A549 (cell line): ENCODE measurements at regions not wholly inside any gene's neighbourhood (a gene's known extent, or its start where the extent isn't known, plus 50 kb on each side); places are given as distances from the start of the nearest gene placed in this dataset.

ENCODE experiments used
- ATAC-seq, 2 experiments: fragments of 200-7000 bp in 1 of 2; fragments of >200 bp in 1 of 2; cut with Nextera tagmentation in 1 of 2; cut with Tn5 transposase in 1 of 2; 3 replicates each; pipeline versions ENCODE4 v1.8.0 to v1.9.1; 2018 to 2020; ENCODE audit warnings: mild to moderate bottlenecking in 1 of 2, moderate library complexity in 1 of 2
- CTCF ChIA-PET: fragments of 300-600 bp; sonication (Branson Sonifier 250); formaldehyde crosslinking; extraction: SDS; loops from one replicate; lab custom pipeline; 2021; ENCODE audit warnings: antibody characterized with exemption, inconsistent platforms; lab: Yijun Ruan, JAX
- POLR2A ChIA-PET: fragments of 350-600 bp; formaldehyde crosslinking; extraction: SDS; loops from one replicate; lab custom pipeline; 2021; ENCODE audit warnings: antibody characterized with exemption, inconsistent platforms; lab: Yijun Ruan, JAX
- DNase-seq, 2 experiments: peaks; one replicate each; pipeline versions ENCODE4 v3.0.0 to v3.0.0-alpha.2; 2011 to 2016; ENCODE audit warnings: low read depth in 1 of 2, low spot score in 1 of 2
- FAIRE-seq: peaks from 2 replicates; lab custom pipeline; 2011; peaks lifted over from hg19 to GRCh38; lab: Jason Lieb, UNC
- H3K27ac ChIP-seq, 2 experiments: fragments of >200 bp; sonication (Bioruptor Twin); formaldehyde crosslinking; 3 replicates each; pipeline ENCODE4 v1.5.1; 2016 to 2017
- H3K4me1 ChIP-seq: fragments of >200 bp; sonication (Bioruptor Twin); formaldehyde crosslinking; 3 replicates; pipeline ENCODE4 v1.6.1; 2016
- H3K4me2 ChIP-seq: fragments of >200 bp; sonication (Bioruptor Twin); formaldehyde crosslinking; 3 replicates; pipeline ENCODE4 v1.6.1; 2016
- H3K4me3 ChIP-seq: fragments of >200 bp; sonication (Bioruptor Twin); formaldehyde crosslinking; 3 replicates; pipeline ENCODE4 v1.5.1; 2016
- H3K9me3 ChIP-seq: fragments of >200 bp; sonication (Bioruptor Twin); formaldehyde crosslinking; 3 replicates; pipeline ENCODE4 v1.6.1; 2016
- ATOH8 ChIP-seq: fragments of 250-450 bp; sonication (Bioruptor Pico); IDR thresholded peaks from 2 replicates; pipeline ENCODE4 v1.5.0; 2020; ENCODE audit warnings: low read depth, mild to moderate bottlenecking, moderate library complexity
- BCL3 ChIP-seq: fragments of >200 bp; sonication (Bioruptor Twin); formaldehyde crosslinking; IDR thresholded peaks from 3 replicates; pipeline ENCODE4 v1.6.1; 2016
- CBX2 ChIP-seq: fragments of 200-600 bp; sonication (generic); IDR thresholded peaks from 2 replicates; pipeline ENCODE4 v1.6.1; 2016; ENCODE audit warnings: low read depth, mild to moderate bottlenecking, borderline replicate concordance
- CTCF ChIP-seq: fragments of >200 bp; sonication (Bioruptor Twin); formaldehyde crosslinking; IDR thresholded peaks from 3 replicates; pipeline ENCODE4 v1.5.1; 2016
- E2F6 ChIP-seq: IDR thresholded peaks from 2 replicates; pipeline ENCODE4 v1.6.1; 2012; ENCODE audit warnings: low read depth, borderline replicate concordance
- FOSB ChIP-seq: fragments of 250-450 bp; sonication (Bioruptor Pico); IDR thresholded peaks from 2 replicates; pipeline ENCODE4 v1.5.0; 2020; ENCODE audit warnings: mild to moderate bottlenecking, moderate library complexity
- HEYL ChIP-seq: fragments of 250-450 bp; sonication (Bioruptor Pico); IDR thresholded peaks from 2 replicates; pipeline ENCODE4 v1.8.0; 2021; ENCODE audit warnings: mild to moderate bottlenecking, moderate library complexity
- HMGXB4 ChIP-seq: fragments of 250-450 bp; sonication (Bioruptor Pico); IDR thresholded peaks from 2 replicates; pipeline ENCODE4 v1.5.0; 2021; ENCODE audit warnings: mild to moderate bottlenecking, moderate library complexity, borderline replicate concordance
- HOXA7 ChIP-seq: fragments of 250-450 bp; sonication (Bioruptor Pico); IDR thresholded peaks from 2 replicates; pipeline ENCODE4 v1.5.0; 2020; ENCODE audit warnings: mild to moderate bottlenecking, moderate library complexity
- HOXB13 ChIP-seq: fragments of 250-450 bp; sonication (Bioruptor Pico); IDR thresholded peaks from 2 replicates; pipeline ENCODE4 v1.5.0; 2020; ENCODE audit warnings: low read depth, mild to moderate bottlenecking, moderate library complexity
- HOXB5 ChIP-seq: fragments of 250-450 bp; sonication (Bioruptor Pico); IDR thresholded peaks from 2 replicates; pipeline ENCODE4 v1.5.0; 2020; ENCODE audit warnings: mild to moderate bottlenecking, moderate library complexity
- JUNB ChIP-seq: fragments of >200 bp; sonication (Bioruptor Twin); formaldehyde crosslinking; IDR thresholded peaks from 2 replicates; pipeline ENCODE4 v1.6.1; 2016
- KDM1A ChIP-seq: fragments of 200-600 bp; sonication (generic); IDR thresholded peaks from 2 replicates; pipeline ENCODE4 v1.6.1; 2016; ENCODE audit warnings: low read depth, mild to moderate bottlenecking
- KDM5A ChIP-seq: fragments of 200-600 bp; sonication (generic); IDR thresholded peaks from 2 replicates; pipeline ENCODE4 v1.6.1; 2016; ENCODE audit warnings: antibody characterized with exemption, mild to moderate bottlenecking
- MAFK ChIP-seq: fragments of 450-650 bp; IDR thresholded peaks from 2 replicates; pipeline ENCODE4 v1.6.1; 2014; ENCODE audit not compliant: partially characterized antibody
- MAZ ChIP-seq: fragments of 150-350 bp; IDR thresholded peaks from 2 replicates; pipeline ENCODE4 v1.6.1; 2014; ENCODE audit warnings: antibody characterized with exemption, low read depth, low read length, borderline replicate concordance
- NFE2L2 ChIP-seq: fragments of 150-350 bp; conservative IDR thresholded peaks from 2 replicates; pipeline ENCODE4 v1.6.1; 2014; ENCODE audit warnings: low read length
- NPAS2 ChIP-seq: fragments of 250-450 bp; sonication (Bioruptor Pico); IDR thresholded peaks from 2 replicates; pipeline ENCODE4 v1.8.0; 2022; ENCODE audit warnings: mild to moderate bottlenecking, moderate library complexity, borderline replicate concordance
- NR3C1 ChIP-seq: fragments of >200 bp; sonication (Bioruptor Twin); formaldehyde crosslinking; IDR thresholded peaks from 3 replicates; pipeline ENCODE4 v1.6.1; 2017
- PBX3 ChIP-seq: IDR thresholded peaks from 2 replicates; pipeline ENCODE4 v1.6.1; 2012
- PHF8 ChIP-seq: fragments of 200-600 bp; sonication (generic); IDR thresholded peaks from 2 replicates; pipeline ENCODE4 v1.6.1; 2016; ENCODE audit warnings: low read depth, mild to moderate bottlenecking, antibody characterized with exemption, moderate library complexity, borderline replicate concordance
- POLR2A ChIP-seq: IDR thresholded peaks from 2 replicates; pipeline ENCODE4 v1.6.1; 2012; ENCODE audit warnings: mild to moderate bottlenecking, low read length
- POLR2AphosphoS2 ChIP-seq: conservative IDR thresholded peaks from 2 replicates; pipeline ENCODE4 v1.6.1; 2012; ENCODE audit warnings: low read length, improper control_type of control experiment, inconsistent platforms
- RCOR1 ChIP-seq: fragments of 150-350 bp; IDR thresholded peaks from 2 replicates; pipeline ENCODE4 v1.6.1; 2014; ENCODE audit warnings: antibody characterized with exemption, low read length, low read depth
- RFX5 ChIP-seq: fragments of 450-650 bp; IDR thresholded peaks from 2 replicates; pipeline ENCODE4 v1.7.1; 2014; ENCODE audit warnings: antibody characterized with exemption, mild to moderate bottlenecking, moderate library complexity
- SMC3 ChIP-seq: fragments of >200 bp; sonication (Bioruptor Twin); formaldehyde crosslinking; IDR thresholded peaks from 3 replicates; pipeline ENCODE4 v1.6.1; 2018; ENCODE audit warnings: inconsistent platforms
- TFCP2L1 ChIP-seq: fragments of 250-450 bp; sonication (Bioruptor Pico); IDR thresholded peaks from 2 replicates; pipeline ENCODE4 v1.5.0; 2021; ENCODE audit warnings: mild to moderate bottlenecking
- TP53 ChIP-seq: fragments of 250-450 bp; sonication (Bioruptor Pico); IDR thresholded peaks from 2 replicates; pipeline ENCODE4 v1.5.0; 2021; ENCODE audit warnings: mild to moderate bottlenecking, moderate library complexity
- ZC3H11A ChIP-seq: fragments of 450-650 bp; IDR thresholded peaks from 2 replicates; pipeline ENCODE4 v1.6.1; 2014; ENCODE audit warnings: antibody characterized with exemption, mild to moderate bottlenecking
- ZSCAN20 ChIP-seq: fragments of 250-450 bp; sonication (Bioruptor Pico); IDR thresholded peaks from 2 replicates; pipeline ENCODE4 v1.8.0; 2022; ENCODE audit warnings: mild to moderate bottlenecking, moderate library complexity
- WGBS: methylation state at CpG from one replicate; pipeline ENCODE4 v1.1.6; 2017; ENCODE audit errors: missing lambda C conversion rate; 5-methylcytosine and 5-hydroxymethylcytosine counted together

GRCh38 chr2:139617747-139618146, 837.6 kb upstream of the NXPH2 start:
- no peak overlapping the region for H3K27ac ChIP-seq
- TF ChIP-seq E2F6 (no peak), HEYL (CRISPR knock-in tag) (no peak), HOXB5 (CRISPR knock-in tag) (no peak), ZC3H11A (no peak), MAZ (no peak), HMGXB4 (CRISPR knock-in tag) (no peak), NFE2L2 (no peak), NR3C1 (no peak), NPAS2 (CRISPR knock-in tag) (no peak), RCOR1 (no peak), RFX5 (no peak)
- TF ChIP-seq, all 56 proteins: peak for 0
- CTCF ChIA-PET, result no interaction called here
- Histone ChIP-seq H3K4me1 (no peaks in the 10 kb centered on the region), H3K4me2 (no peak overlapping the region), H3K4me3 (no peak overlapping the region), H3K9me3 (no peaks in the 10 kb centered on the region)
- DNase-seq (no peak), ATAC-seq (no peak), FAIRE-seq (no peak)
- POLR2A ChIA-PET, result no interaction called here

GRCh38 chr2:139613264-139613663, 833.1 kb upstream of the NXPH2 start:
- no peak for DNase-seq
- H3K9me3 ChIP-seq, result no peaks in the 10 kb centered on the region
- POLR2A ChIA-PET, result no interaction called here
- CTCF ChIA-PET, result no interaction called here
- no peak for TF ChIP-seq ZSCAN20 (CRISPR knock-in tag)
- no peak for TF ChIP-seq MAFK
- no peak for TF ChIP-seq SMC3
- TF ChIP-seq PBX3, result no peak
- TF ChIP-seq TP53 (CRISPR knock-in tag), result no peak
- TF ChIP-seq BCL3, result no peak
- TF ChIP-seq CBX2, result no peak
- no peak for TF ChIP-seq POLR2AphosphoS2
- TF ChIP-seq KDM1A, result no peak
- TF ChIP-seq TFCP2L1 (CRISPR knock-in tag), result no peak
- no peak for TF ChIP-seq POLR2A
- TF ChIP-seq ZC3H11A, result no peak
- TF ChIP-seq, all 56 proteins: peak for 0
- WGBS, result 18% methylated on average over 3 of the region's 3 CpGs
- Histone ChIP-seq H3K4me1 (no peaks in the 10 kb centered on the region), H3K4me2 (no peak overlapping the region), H3K27ac (no peak overlapping the region), H3K4me3 (no peak overlapping the region)
- ATAC-seq (no peak), FAIRE-seq (no peak)

- Histone ChIP-seq H3K27ac (no peak overlapping the region), H3K9me3 (no peaks in the 10 kb centered on the region), H3K4me1 (no peaks in the 10 kb centered on the region), H3K4me2 (no peak overlapping the region), H3K4me3 (no peak overlapping the region)
- CTCF ChIA-PET, result interaction anchor here (1.2 kb wide), 1 partner anchor 11 kb away, joined by 4 read pairs; no protein-coding TSS in a partner anchor
- no peak for ATAC-seq
- POLR2A ChIA-PET, result no interaction called here
- WGBS, result 2% methylated on average over 3 of the region's 3 CpGs
- no peak for TF ChIP-seq MAFK
- TF ChIP-seq JUNB, result no peak
- no peak for TF ChIP-seq FOSB
- no peak for TF ChIP-seq CTCF
- no peak for TF ChIP-seq HOXB13 (CRISPR knock-in tag)
- TF ChIP-seq ZSCAN20 (CRISPR knock-in tag), result no peak
- TF ChIP-seq KDM5A, result no peak
- no peak for TF ChIP-seq ATOH8 (CRISPR knock-in tag)
- TF ChIP-seq PHF8, result no peak
- no peak for TF ChIP-seq HOXA7 (CRISPR knock-in tag)
- no peak for FAIRE-seq
- DNase-seq, result no peak
Measured at GRCh38 chr2:139610512-139610911, 830.3 kb upstream of the NXPH2 start.
